ENCODE measurements at regions not wholly inside any gene's neighbourhood (a gene's known extent, or its start where the extent isn't known, plus 50 kb on each side); places are given as distances from the start of the nearest gene placed in this dataset.

DNA sequence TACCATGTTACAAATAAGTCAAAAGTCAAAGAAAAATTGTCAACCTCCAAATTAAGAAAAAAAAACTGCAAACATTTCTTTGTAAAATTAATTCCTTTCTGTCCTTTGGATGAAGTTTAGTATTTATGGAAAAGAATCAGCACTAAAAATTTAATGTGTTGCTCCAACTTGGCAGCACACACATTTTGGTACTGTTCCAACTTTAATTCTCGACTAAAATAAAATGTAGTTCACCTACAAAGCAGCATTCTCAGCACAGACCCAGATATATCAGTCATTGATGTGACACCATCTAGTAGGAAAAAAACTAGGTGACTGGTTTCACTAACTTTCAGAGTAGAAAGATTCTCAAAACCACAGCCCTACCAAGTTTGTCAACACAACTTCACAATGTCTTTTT is 131.7 kb upstream of the ROBO2 start:
- no peak for DNase-seq (ENCODE audit: low spot score)

DNA sequence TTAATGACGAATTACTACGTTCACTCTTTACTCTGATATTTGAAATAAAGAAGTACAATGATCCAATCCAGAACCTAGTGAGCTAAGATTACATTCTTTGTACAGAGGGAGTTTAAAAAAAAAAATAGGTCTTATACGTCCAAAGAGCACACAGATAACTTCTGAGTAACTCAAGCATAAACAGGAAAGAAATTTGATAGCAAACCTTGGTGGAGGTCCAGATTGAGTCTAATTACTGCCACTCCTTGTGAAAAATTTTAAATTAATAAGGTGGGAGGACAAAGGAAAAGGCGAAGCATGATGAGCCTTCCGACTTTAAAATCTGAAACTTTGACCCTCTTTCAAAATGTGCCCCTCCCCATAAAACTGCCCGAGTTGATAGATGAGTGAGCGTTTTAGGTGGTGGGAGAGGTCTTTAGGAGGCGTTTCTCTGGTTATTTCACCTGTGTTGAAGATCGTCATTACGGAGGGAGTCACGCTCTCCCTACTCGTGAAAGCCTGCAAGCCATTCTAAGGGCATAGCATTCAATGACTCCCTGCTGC is 127.0 kb upstream of the ROBO2 start:
- no peak for DNase-seq (ENCODE audit: low spot score)

DNA sequence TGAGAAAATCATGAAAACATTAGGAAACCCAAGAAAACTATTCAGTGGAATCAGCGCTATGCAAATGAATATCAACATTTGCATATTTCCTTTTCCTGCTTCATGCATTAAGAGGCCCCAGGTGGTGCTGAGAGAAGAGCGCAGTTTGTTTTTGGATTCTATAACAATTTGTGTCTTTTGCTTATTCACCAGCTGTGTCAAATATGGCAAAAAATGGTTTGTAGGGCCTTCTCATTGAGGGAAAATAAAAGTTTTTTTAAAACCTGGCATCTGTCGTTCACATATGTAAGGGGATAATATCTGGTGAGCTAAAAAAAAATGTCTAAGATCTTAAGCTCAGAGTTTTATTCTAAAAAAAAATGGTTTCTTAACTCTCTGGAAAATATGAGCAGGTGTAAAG is 122.5 kb upstream of the ROBO2 start:
- DNase-seq (ENCODE audit: low spot score) = no peak

DNA sequence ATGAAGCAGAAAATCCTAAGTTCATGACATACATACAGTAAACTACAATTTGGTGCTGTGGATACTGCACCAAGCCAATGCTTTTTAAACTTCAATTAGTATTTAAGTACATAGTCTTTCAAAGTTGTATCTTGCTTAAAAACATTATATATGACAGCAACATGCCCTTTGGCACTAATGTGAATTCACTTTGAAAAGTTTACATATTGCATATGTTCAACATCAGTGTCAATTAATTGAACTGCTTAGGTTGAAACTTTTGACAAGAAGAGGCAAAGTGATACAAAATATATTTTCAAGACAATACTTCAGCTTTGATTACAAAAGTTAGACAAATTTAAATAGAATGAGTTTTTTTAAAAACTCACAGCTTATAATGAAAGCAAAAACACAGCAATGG is 119.4 kb upstream of the ROBO2 start:
- no peak for DNase-seq (ENCODE audit: low spot score)

DNA sequence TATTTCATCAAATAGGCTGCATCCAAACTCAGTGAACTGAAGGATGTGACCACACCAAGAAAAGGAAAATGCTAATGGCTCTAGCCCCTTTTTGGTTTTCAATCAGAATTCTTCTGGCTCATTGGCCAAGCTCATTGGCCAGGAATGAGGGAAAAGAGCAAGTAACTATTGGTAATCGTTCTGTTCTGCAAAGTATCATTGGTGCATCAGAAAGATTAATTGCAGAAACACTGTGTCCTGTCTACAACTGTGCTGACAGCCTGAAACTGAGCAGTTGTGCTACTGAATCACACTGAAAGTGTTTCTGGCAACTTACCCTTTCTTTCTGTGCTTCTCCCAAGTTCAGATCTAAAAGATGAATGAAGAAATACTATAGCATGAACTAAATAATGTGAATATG is 116.4 kb upstream of the ROBO2 start:
- no peak for DNase-seq (ENCODE audit: low spot score)

DNA sequence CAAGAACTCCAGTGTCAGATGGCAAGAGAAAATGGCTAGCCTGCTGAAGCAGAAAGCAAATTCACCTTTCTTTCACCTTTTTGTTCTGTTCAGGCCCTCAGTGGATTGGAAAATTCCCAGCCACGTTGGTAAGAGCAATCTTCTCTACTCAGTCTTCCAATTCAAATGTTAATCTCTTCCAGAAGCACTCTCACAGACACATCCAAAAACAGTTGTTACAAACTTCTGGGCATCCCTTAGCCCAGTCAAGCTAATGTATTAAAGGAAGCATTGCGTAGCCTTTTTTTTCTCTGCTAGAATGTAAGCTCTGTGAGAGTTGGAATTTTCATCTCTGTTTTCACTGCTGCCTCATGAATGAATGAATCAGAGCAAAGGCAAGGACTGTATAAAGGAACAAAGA is 109.2 kb upstream of the ROBO2 start:
- DNase-seq (ENCODE audit: low spot score) = no peak

DNA sequence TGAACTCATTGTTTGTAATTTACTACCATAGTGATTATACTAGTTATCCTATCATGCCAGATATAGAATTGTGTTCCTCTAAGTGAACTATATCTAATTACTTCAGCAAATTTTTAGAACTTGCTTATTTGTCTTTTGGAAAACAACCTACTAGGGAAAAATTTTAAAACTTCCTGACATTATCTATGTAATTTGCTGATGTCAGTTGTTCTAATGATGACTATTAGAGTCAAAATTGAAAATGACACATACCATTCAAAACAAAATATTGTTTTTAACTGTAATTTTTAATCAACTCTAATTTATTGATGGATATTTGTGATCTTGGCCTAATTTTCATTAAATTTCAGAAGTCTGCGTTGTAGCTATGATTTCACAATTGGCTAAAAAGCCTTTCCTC is 106.7 kb upstream of the ROBO2 start:
- no peak for DNase-seq (ENCODE audit: low spot score)

DNA sequence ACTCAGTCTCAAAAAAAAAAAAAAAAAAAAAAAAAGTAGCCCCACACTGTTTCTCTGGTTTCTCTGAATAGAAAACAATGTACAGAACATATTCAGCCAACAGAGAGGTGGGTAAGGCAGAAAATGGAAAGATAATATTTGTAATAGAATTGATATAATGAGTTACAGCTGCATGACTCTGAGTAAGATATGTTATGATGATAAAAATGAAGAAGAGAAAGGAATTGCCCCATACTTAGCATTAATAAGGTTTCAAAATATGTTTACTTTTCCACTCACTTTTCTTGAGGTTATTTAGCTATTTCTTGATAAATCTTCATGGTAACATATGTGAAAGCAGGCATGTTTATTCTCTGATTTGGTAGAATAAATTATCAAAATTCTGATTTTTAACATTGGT is 100.9 kb upstream of the ROBO2 start:
- no peak for DNase-seq (ENCODE audit: low spot score)

DNA sequence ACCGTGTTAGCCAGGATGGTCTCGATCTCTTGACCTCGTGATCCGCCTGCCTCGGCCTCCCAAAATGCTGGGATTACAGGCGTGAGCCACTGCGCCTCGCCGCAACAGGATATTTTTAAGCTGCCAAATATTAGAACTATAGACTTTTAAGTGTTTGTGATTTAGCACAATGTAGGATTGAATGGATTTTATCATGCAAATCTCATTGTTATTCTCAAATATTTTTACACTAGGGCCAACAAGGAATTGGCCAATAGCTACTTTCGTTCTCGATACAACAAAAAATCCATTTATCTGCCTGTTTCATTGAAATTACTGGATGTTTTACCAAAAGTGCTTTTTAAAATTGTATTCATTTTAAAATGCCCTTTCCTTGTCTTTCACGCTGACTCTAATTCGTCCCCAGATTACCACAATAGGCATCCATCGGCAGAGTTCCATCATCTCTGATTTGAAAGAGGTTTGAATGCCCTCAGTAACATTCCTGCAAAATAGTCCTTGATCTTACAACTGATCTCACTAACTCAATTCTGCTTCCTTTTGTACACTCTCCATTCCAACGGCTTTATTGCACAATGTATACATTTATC is 99.6 kb upstream of the ROBO2 start:
- no peak for DNase-seq (ENCODE audit: low spot score)

DNA sequence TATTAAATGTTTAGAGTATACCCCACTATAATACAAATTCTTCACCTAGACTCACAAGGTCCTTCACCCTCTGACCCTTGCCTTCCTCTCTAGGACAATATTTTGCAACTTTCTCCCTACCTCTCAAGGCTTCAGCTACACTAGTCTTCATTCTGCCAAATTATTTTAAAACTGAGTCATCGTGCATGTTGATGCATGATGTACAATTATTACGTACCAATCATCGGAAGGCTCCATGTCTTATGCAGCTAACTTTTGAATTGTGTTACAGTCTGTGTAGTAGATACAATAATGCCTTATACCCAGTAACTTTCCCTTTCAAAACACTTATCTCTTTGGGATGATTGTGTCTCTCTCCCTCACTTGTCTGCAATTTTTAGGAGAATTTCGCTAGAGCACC is 98.5 kb upstream of the ROBO2 start:
- no peak for DNase-seq (ENCODE audit: low spot score)

DNA sequence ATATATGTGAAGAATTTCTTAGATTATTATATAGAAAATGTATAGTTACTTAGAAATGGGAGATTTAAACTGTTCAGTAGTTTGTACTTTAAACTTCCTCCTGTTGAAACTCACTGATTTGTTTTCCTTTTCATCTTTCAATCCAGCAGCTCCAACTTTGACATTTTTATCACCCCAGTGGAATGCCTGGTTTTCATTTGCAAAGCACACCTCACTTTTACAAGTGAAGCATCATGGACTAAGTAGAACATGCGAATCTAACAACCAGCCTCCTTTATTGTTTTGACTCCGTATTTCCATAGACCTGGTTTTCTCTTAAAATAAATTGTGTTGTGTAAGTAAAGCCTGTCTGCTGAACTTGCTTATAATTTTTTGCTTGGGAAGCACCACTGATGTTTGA is 97.8 kb upstream of the ROBO2 start:
- DNase-seq (ENCODE audit: low spot score) = no peak

DNA sequence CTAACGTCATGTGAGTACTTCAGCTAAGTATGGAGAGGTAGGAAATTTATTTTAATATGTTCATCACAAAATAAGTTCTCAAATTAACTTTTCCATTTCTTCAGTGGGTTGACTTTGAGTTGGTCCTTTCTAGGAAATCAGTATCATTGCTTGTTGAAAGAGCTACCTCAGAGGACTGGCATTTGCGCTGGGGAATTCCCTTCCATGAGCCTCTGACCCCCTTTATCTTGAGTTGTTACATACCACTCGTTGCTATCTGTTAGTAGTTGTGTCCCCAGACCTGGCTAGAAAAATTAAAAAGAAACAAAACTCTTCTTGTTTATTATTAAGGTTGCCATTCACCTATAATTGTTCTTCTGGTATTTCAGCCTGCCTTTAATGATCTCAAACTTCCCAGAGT is 96.8 kb upstream of the ROBO2 start:
- no peak for DNase-seq (ENCODE audit: low spot score)

DNA sequence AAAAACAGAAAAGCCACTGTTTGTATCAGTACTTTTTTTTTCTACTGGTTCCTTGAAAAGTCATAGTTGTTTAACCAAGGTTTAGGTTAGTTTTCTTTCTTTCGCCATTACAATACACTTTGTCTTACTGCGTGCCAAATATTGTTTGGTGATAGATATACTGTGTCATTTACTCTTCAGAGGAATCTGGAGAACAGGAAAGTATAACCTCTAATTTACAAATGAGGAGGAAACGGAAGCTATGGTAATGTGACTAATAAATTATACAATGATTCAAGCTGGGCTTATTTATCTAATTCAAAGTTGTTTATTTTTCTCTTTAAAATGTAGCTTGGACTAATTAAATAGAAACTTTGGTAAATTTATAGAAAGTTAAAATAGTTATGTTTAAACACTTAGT is 96.2 kb upstream of the ROBO2 start:
- DNase-seq (ENCODE audit: low spot score) = no peak

DNA sequence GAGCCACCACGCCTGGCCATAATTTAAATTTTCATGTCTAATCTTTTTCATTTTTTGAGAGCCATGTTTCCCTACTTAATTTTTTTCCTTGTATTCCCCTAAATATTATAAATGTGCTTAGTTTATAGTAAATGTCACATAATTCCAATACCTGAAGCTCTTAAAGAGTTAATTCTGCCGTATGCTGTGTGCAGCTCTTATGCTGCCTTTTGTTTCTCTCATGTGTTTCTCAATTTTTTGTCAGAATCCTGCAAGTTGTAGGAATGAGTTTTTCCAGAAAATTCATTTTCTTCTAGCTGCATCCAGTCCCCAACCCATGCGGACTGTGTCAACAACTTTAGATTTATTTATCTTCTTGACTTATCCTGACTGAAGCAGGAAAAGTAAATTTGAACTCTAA is 90.9 kb upstream of the ROBO2 start:
- no peak for DNase-seq (ENCODE audit: low spot score)

DNA sequence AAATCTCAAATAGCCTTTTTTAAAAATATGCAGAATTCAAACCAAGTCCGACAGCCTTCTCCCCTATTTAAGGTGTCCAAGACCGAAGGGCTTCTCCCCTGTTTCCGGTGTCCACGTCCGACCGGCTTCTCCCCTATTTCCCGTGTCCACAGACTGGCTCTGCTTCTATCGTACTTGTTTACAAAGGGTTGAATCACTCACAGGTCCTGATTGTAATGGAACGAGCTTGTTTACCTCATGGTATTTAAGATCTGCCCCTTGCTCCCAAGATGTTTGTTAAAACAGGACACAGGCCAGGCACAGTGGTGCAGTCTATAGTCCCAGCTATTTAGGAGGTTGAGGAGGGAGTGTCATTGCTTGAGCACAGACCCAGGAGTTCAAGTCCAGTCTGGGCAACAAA is 90.4 kb upstream of the ROBO2 start:
- no peak for DNase-seq (ENCODE audit: low spot score)

DNA sequence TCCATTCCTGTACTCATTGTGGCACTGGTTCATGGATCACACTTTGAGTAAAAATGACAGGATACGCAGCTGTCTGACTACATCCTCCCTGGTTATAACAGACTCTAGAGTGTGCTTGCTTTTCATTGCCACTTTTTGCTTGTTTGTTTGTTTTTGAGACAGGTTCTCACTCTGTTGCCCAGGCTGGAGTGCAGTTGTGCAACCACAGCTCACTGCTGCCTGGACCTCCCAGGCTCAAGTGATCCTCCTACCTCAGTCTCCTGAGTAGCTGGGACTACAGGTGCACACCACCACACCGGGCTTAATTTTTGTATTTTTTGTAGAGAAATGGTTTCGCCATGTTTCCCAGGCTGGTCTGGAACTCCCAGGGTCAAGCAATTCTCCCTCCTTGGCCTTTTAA is 89.3 kb upstream of the ROBO2 start:
- no peak for DNase-seq (ENCODE audit: low spot score)

DNA sequence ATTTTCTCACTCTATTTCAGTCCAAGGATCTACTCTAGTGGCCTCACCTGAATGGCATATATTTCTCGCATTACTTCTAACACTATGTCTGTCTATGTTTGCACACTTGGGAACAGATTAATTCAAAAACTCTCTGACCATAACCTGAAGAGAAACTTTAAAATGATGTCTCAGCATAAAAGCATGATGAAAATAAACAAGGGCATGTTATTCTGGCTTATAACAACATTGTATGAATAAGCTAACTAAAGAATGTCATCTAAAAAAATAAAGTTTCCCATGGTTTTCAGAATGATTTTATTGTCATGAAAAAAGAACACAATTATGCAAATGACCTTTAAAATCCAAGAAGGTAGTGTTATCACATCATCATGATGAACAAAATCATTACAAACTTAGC is 85.5 kb upstream of the ROBO2 start:
- DNase-seq (ENCODE audit: low spot score) = no peak

DNA sequence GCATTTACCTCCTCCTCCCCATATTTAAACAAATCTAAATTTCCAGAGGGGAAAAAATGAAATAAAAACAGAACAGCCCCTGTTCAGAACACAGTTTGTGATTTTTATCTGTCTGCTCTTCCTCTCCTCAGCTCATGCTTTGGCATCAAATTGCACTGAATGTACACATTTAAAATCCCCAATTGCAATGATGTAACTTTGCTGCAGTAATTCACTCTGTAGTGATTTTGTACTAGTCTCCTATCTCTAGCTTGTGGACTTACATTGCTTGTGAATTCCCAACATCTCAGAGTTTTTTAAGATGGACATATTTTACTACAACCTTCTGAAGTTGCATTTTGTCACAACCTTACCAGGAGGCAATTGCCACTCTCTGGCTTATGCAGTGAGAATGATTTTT is 81.6 kb upstream of the ROBO2 start:
- no peak for DNase-seq (ENCODE audit: low spot score)

DNA sequence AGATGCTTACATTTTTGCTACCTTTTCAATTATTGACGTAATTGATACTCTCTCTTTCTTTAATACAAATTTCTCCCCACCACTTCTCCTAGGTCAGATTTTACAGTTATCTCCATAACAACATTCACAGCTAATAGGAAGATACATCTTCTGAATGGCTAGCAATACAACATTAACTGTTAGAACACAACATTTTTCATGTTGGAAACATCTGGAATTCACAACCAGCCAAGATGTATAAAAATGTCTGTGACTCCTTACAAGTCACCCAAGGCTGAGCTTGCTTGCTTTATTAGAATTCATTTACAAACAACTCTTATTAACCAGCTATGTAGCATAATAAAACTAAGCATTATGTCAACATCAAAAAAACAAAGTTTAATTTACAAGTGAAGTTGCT is 81.0 kb upstream of the ROBO2 start:
- DNase-seq (ENCODE audit: low spot score) = no peak

DNA sequence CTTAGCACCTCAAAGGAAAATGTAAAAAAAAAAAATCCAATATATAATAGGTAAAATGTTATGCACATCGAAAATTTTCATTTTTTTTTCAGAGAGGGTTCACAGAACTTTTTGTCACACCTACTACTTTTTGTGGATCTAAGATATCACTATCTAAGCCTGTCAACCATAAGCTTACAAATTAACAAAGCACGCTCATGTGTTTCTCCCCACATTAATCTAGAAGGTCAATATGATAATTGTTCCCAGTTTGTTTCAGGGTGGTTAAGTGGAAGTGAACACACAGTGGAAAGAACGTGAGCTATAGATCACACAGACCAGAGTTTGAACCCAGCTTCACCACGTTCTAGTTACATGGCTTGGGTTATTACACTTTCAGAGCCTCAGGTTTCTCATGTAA is 78.6 kb upstream of the ROBO2 start:
- DNase-seq (ENCODE audit: low spot score) = no peak

DNA sequence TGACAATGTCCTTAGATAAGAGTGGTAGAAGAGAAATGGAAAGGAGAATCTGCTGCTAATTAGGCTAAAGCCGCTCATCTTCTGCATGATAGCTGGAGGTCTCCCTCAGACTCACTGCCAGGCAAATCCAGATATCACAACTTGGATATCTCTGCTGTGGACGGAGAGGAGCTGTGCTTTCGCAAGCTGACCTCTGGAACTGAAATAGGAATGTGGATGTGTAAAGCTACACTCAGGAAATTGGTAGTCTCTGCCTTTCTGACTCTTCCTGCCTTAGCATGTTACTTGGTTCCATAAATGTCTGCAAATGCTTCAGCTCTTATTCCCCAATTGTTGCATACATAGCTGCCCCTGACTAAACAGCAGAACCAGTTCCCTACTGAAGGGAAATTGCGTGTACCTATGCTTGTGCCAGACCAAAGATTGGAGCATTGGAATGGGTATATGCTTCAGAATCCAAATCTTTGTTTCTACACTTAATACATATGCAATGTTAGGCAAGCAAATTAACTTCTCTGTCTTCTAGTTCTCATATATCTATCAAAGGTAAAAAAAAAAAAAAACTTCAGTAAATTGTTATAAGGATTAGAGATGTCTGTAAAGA is 74.7 kb upstream of the ROBO2 start:
- DNase-seq (ENCODE audit: low spot score) = no peak

DNA sequence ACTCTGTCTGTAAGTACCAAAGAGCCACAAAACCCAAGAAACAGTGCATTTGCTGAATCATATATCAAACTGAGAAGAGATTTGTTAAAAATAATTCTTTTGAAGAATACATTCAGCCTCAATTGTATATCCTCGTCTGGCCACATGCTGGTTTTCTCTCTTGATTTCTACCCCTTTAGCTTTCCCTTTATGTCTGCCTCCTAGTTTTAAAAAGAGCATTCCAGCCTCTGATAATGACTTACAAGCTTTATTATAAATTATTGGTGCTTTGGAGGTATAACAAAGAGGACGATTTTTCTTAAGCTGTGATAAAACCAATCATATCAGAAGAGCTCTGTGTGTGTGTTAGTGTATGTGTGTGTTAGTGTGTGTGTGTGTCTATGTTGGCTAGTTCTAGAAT is 70.4 kb upstream of the ROBO2 start:
- no peak for DNase-seq (ENCODE audit: low spot score)

DNA sequence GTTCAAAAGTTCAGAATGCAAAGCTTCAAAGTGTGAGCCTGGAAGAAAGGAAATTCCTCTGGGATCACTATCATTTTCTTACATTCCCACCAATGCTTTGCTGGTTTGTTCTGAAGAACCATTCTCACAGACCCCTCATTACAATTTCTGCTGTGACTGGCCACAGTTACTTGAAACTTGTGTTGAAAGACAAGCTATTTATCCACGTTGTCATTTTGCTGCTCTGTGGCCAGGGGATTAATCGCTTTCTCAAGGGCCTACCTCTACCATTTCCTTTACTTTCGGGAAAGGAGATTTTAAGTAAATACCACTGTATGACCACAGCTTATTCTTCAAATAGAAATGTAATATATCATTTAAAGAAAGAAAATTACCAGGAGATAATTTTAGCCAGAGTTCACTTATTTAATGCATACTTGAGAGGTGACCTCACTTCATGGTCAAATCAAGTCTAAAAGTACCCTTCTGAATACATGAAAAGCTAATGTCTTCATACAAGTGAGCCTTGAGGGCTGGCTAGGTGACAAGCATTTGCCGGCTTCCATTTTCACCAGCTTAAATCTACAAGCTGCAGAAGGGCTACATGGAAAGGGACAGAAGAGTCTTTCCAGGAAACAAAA is 69.8 kb upstream of the ROBO2 start:
- DNase-seq (ENCODE audit: low spot score) = no peak
